HG03066 (cell line): ENCODE measurements at regions not wholly inside any gene's neighbourhood (a gene's known extent, or its start where the extent isn't known, plus 50 kb on each side); places are given as distances from the start of the nearest gene placed in this dataset.

Source experiments
- ATAC-seq: cut with Tn5 transposase; IDR thresholded peaks from one replicate; pipeline ENCODE4 v1.9.1; 2021; ENCODE audit warnings: low read depth; ENCODE audit not compliant: unreplicated experiment

DNA sequence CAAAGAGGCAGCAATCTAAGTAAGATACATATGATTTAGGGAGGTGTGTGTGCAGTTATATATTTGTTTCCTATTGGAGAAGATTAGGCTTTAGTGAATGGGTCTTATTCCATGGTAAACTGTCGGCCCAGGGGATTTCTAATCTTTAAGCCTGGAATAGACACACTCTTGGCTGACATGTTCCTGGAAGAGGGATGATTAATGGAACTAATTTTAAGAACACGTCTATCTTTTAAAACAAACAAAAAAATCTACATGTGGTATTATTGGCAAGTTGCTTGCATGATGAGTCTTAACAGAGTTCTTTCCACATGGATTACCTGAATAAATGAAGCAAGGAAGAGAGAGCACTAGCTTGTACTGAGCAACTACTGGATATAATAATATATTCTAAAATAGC, 114.2 kb upstream of the NT5C1B start:
- ATAC-seq = no peak

DNA sequence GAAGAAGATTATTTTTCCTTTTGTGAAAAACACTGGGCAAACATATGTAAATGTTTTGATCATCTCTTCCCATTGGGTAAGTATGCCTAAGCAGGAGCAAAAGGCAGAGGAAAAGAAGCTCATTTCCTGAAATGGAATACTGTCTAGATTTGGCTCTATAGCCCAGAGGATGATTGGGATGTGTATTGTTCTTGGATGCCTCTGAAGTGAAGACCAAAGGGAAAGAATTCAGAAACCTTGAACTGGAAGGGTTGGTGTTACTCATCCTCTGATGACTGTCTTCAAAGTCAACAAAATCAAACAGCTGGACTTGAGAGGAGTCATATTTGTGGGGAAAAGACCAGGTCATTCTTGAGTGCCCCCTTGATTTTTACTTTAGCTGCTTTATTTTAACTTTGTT, 112.6 kb upstream of the NT5C1B start:
- ATAC-seq = no peak

DNA sequence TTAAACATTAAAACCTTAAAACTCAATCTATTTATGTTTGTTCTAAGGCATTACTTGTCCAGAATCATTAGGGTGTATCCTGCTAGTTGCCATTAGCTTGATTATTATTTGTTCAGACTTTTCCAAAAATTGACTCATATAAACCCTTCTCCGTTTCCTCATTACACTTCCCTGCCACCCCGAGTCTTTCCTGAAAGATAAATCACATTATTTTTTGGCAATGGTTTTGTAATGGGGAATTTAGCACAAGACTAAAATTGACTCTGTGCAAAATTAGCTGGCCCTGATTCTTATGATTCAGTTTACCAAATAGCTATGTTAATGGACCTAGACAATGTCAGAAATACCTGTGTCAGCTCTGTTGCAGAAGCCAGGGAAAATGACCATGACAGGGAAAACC, 112.2 kb upstream of the NT5C1B start:
- ATAC-seq = no peak

DNA sequence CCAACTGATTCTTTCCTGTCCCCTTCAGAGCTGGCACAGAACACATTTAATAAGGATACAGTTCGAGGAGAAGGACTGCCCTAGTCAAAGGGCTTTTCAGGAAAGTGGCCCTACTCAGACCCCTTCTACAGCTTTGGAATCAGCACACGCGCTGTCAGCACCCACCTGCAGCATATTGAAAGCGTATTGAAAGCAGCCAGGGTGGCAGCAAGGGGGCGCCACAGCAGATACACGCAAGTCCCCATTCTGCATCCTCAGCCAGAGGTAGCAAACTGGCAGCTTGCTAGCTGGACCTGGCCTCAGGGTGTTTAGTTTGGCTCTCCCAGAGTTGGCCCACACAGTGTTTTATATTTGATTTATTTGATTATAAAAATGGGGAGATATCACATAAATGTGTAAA, 101.0 kb upstream of the NT5C1B start:
- ATAC-seq = no peak

DNA sequence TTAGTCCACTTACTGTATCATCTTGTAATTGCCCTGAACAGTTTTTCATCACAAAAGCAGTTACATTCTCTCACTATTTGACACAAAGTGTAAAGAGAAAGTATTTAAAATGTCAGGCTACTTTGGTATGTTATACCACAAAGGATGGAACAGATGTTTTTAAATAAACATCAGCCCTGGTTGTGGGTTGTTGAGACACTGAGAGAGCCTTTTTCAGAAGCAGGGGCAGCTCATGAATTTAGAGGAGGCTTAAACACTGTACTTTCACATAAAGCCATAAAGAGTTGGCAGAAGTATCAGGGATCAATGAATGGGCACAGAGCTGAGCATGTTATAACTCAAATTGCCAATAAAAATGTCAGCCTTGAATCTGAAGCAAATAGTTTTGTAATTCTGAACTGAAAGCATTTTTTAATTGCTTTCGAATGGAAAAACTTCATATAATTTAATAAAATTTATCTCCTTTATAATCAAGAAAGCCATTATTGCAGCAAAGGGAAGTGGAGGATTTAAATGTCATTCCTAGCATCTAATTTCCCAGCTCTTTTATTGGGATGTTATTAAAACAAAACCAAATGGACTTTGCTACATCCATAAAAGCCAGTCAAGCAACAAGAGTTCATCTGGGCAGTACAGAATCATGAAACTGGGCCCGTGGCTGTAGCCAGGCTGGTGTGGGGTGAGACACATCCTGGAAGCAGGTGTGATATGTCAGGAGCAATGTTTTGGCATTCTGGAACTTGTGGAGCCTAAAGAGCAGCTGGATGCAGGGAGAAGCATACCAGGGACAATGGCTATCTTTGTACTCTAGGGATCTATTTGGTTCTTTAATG, 95.1 kb upstream of the NT5C1B start:
- no peak for ATAC-seq

DNA sequence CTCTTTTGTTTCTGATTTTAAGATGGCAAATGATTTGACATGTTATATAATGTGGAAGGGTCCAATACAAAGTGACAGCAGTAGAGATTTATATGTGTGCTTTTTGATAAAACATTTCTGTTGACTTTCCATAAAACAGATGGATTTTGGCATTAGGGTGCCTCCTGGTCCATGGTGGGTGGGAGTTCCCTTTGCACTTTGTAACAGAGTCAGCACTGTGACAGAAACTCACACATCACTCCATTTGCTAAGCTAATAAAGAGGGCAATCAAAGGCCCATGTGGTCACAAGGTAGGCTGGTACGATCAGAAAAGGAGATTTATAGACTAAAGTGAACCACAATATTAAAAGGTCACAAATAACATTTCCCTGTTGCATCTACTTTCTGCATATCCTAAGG, 93.3 kb upstream of the NT5C1B start:
- ATAC-seq = no peak

DNA sequence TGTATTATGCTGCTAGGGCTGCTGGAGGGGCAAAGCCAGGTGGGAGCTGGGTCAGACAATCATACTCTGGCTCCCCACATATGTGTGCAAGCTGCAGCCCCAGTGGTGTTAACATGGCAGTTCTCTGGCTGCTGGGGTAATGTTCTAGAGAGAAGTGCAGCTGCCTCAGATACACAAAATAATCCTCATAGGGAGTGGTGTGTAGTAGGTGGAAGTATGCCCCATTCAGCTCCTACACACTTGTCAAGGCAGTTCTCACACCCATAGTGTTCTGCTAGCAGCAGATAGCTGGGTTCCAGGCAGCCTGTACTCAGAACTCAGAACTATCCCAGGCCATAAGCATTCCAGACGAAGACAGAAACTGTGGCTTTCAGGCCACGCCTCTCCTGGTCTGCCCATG, 87.9 kb upstream of the NT5C1B start:
- ATAC-seq = no peak

DNA sequence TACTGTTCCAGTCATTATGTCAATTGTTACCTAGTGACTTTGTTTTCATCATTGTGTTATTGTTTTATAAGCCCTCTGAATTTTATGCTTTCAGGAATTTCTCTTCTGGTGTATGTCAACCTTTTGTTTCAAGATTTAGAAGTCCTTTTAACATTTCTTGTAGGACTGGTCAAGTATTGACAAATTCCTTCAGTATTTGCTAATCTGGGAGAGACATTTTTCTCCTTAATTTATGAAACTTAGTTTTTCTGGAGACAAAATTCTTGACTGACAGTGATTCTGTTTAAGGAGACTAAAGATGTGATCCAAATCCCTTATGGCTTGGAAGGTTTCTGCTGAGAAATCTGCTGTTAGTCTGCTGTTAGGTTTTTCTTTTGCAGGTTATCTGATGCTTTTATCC, 84.9 kb upstream of the NT5C1B start:
- ATAC-seq = no peak

DNA sequence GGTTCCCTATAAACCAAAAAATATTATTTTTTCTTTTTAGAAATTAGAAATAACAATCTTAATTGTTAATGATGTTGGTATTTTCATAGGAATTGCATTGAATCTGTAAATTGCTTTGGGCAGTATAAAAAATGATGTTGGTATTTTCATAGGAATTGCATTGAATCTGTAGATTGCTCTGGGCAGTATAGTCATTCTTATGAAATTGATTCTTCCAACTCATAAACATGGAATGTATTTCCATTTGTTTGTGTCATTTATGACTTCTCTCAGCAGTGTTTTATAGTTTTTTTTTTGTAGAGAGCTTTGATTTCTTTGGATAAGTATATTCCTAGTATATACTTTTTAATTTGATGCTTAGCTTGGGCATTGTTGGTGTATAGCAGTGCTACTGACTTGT, 82.0 kb upstream of the NT5C1B start:
- ATAC-seq = no peak

DNA sequence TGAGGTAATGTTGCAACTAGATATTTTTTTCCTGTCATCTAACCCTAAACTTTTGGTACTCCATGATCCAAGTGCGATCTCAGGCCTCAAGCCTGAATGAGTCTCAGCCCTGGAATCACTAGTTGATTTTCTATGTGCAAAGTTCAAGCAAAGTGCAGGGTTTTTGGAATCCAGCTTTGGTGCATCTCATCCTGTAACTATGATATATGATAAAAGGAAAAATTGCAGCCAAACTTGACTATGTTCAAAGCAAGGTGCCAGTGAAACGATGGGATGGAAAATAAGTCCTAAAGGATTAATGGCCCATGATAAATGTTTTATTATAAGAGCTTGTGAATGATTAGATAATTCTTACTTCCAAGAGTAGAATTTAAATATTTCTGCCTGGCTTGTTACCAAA, 78.9 kb upstream of the NT5C1B start:
- no peak for ATAC-seq

DNA sequence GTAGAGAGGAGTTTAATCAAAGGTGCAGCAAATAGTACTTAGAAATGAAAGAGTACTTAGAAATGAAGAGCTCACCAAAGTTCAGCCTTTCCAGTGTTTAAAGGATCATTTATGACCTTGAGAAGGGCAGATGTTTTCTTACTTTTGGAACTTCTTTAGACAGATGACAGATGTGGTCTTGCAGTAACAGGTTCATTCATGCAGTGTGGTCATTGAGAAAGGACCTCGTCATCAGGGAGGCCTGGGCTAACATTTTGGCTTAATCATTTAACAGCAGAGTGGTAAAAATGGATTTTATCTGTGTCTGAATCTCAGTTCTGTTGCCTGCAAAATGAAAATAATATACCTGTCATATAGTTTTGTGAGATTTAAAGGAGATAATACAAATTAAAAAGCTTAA, 75.1 kb upstream of the NT5C1B start:
- no peak for ATAC-seq

DNA sequence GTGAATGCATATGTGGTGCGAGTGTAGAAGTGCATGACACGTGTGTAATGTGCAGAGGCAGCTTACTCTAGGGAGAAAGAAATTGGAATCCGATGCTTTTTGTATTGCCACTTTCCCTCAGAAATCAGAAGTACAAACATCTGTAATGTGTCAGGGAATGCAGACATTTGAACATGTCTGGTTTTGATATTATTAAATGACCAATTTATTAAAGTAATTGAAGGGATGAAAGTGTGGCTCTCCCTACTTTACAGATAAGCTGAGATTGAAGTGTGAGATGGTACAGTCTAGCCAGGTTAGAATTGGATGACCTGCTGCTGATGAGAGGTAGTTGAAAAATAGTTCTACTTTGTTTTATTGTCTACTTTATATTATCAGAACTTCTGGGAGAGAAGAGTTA, 74.5 kb upstream of the NT5C1B start:
- ATAC-seq = no peak

DNA sequence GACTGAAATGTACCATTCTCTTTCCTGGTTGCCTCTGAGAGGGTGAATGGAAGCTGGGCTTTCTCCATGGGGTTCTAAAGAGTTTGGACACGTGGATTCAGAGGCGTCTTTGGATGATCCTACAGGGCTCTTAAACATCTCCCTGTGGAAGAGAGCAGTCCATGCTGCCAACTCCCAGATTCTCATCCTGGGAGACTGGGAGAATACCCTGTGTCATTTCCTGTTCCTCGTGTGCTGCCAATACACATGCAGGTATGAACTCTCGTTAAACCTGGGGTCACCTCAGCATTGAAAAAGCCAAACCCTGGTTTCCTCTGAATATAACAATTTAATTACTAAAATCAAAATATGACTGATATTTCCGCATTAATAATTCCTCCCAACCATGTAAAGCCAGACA, 73.3 kb upstream of the NT5C1B start:
- ATAC-seq = no peak

DNA sequence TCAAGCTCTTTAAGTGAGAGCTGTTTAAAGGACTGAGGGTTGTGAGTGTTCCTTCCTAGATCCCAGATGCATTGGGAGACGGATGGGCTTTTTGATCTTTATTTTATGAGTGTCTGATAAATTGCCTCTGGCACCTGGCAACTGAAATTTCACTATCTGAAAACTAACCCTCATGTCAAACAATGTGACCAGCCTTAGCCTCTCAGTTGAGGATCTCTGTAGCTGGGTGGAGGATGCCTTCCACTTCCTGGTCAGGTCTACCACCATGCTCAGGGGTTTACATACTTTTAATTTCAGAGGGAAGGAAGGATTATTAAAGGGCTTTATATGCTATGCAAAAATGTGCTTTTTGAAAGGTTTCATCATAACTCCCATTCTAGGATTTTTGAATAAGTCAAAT, 70.5 kb upstream of the NT5C1B start:
- ATAC-seq = no peak

DNA sequence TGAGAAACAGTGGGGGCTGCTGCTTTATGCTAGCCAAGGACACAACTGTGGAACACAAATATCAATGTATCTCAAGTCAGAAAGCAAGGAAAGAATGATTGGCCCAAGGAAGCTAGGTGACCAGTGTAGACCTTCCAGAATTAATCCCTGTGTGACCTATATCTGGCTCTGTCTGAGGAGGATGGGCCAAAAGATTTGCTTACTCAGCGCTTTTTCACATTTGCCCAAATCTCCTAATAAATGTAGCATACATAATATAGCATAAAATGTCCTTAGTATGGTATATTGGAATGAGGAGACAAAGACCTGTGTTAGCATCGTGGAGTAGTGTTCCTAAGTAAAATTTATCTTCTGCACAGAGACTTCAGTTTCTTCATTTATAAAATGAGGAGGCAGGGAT, 66.7 kb upstream of the NT5C1B start:
- ATAC-seq = no peak

DNA sequence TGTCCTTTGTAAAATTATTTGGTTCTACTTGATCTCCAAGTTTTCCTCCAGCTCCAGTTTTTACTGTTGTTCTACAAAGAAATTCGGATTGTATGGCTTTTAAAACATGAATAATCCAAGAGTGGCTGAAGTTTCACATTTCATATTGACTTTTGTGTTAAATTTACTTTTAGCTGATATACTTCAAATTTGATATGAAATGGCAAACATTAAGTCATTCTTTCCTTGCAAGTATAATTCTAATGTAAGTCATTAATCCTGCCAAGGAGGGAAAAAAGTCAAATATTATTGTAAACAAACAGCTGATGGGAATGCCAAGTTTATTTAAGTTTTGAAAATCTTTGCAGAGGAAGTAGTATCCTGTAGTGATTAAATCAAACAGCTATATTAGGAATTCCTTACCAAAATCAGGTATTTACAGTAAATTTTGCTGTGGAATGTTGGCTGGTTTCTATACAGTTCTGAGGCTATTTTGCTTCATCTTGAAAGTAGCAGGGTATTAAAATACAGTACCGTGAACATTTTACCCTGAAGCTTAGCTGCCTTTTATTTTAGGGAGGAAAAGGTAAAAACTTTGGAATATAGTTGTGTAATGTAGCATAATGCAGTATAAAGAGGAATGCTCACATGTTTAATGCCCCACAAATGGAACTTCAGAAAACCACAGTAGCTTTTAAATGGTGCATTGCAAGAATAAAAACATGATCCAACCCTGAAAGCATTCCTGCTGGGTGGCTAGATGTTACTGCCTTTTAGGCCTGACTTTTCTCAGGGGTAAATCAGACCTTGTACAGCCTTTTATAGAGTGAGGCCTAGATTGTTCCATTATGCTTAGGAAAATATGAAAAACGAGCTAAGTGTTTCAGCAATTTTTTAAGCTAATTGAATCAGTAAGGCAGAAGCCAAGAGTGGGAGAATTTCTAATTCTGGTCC, 62.7 kb upstream of the NT5C1B start:
- ATAC-seq = no peak

DNA sequence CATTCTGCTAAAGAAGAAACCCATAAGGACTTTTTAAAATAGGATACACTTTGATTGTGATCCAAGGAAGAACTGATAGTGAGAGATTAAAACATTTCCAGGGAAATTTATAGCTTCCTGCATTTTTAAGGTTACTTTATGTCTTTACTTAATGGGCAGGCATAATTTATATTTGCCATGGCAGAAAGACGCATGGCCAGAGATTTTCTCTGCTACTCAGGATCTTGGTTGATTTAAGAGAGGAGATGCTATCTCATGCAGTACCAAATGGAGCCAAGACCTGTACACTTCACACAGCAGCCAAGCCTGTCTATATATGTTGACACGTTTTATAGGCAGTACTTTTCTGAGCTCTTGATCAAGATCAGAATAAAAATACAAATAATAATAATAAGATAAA, 60.9 kb upstream of the NT5C1B start:
- no peak for ATAC-seq

DNA sequence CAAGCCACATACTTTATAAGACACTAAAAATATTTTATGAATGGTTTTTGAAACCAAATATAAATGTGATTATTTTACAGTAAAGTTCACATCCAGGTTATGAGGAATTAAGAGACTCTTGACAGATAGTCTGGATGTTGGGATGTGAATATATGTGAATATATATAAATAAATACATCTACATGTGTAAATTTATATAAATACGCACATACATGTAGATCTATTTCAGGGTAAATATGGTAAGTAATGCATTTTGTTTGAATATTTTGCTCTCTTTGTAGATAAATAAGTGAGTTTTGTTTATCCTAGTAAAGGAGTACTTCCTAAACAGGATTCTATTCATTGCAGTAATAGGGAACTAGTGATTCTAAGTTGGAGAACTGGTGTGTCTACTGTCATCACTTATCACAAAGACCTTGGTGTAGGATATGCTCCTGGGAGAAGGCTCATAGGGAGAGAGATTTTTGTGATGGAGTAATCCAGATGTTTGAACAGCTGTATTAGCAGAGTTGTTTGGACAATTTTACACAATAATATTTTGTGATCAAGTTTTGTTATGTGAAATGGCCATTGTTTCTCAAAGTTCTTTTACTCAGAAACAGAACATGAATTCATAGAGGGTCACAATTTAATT, 60.2 kb upstream of the NT5C1B start:
- ATAC-seq = no peak

DNA sequence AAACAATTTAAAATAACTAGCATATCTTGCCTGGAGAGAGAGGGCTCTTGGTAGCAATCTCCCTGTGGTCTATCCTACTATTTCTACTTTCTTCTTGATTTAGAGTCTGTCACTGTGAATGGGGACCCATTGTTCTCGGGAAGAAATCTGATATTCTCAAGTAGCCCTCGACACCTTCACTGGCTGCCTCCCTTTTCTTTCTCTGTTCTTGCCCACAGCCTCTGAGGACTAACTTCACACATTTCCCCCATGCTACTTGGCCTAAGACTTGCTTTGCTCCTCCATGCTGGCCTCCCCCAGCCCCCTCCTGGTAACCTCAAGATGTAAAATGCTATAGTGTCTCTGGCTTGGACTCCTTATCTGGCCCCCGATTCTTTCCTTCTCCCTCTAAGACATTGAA, 58.8 kb upstream of the NT5C1B start:
- ATAC-seq = no peak

DNA sequence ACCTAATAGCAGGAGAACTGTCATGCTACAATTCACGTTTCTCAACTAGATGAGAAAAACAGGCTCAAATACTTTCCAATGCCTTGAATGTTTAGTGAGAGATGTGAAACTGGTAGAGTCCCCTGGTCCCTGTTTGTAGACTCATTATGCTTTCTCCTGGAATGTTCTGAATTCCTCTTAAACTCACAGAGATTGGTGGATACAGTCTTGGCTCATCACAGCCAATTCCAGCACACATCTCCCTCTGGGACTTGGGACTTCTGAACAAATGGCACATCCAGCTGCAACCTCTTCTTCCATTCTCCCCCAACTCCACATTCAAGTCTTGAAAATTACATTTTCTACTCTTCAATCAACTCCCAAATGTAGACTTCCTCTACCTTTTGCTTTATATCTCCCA, 58.4 kb upstream of the NT5C1B start:
- no peak for ATAC-seq

DNA sequence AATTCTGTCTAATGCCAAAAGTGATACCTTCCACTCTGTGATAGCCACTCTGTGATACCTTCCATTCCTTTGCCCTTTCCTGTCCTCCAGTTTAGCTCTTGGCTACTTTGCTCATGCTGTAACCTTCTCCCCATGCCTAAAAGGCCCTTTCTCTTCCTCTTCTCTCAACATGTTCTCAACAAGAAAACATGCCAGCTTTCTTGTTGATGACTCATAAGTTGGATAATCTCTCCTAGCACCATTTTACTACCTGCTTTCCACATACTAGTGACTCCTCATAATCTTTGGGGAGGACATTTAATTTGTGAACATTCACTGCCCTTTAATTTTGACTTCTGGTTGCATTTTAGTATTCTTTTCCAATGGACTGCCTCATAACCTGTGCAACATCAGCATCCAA, 55.9 kb upstream of the NT5C1B start:
- no peak for ATAC-seq

DNA sequence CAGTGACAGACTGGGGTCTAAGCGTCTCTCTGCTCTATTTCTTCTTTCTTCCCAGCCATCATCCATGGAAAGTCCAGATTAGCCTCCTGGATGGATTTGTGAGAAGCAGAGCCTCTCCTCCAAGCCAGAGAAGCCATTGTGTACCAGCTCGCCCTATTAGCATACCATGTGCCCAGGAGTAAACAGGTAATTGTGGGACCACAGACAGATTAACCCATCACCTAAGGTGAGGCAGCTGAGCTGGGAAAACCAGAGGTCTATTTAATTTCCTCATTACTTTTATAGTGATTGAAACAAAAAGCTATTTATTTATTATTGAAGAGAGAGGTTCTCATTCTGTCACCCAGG, 54.7 kb upstream of the NT5C1B start:
- no peak for ATAC-seq
